SK-N-MC (cell line): ENCODE measurements at regions not wholly inside any gene's neighbourhood (a gene's known extent, or its start where the extent isn't known, plus 50 kb on each side); places are given as distances from the start of the nearest gene placed in this dataset.

Source experiments
- EZH2 ChIP-seq: fragments of 200-600 bp; sonication (generic); IDR thresholded peaks from one replicate; pipeline ENCODE4 v1.6.1; 2017; ENCODE audit warnings: antibody characterized with exemption
- FOXP2 ChIP-seq: optimal IDR thresholded peaks from 2 replicates; pipeline ENCODE3; 2011; ENCODE audit warnings: mild to moderate bottlenecking, moderate library complexity; ENCODE audit not compliant: insufficient read depth; ENCODE audit errors: extremely low read length, control extremely low read depth
- POLR2AphosphoS5 ChIP-seq: IDR thresholded peaks from 2 replicates; pipeline ENCODE4 v1.6.1; 2012; ENCODE audit warnings: mild to moderate bottlenecking, low read depth, low read length, borderline replicate concordance

- TF ChIP-seq POLR2AphosphoS5 (no peak), EZH2 (no peak), FOXP2 (no peak)
Measured at GRCh38 chr2:146385031-146385430, 1459.8 kb upstream of the ACVR2A start.
